ENCODE measurements at regions not wholly inside any gene's neighbourhood (a gene's known extent, or its start where the extent isn't known, plus 50 kb on each side); places are given as distances from the start of the nearest gene placed in this dataset.

DNA sequence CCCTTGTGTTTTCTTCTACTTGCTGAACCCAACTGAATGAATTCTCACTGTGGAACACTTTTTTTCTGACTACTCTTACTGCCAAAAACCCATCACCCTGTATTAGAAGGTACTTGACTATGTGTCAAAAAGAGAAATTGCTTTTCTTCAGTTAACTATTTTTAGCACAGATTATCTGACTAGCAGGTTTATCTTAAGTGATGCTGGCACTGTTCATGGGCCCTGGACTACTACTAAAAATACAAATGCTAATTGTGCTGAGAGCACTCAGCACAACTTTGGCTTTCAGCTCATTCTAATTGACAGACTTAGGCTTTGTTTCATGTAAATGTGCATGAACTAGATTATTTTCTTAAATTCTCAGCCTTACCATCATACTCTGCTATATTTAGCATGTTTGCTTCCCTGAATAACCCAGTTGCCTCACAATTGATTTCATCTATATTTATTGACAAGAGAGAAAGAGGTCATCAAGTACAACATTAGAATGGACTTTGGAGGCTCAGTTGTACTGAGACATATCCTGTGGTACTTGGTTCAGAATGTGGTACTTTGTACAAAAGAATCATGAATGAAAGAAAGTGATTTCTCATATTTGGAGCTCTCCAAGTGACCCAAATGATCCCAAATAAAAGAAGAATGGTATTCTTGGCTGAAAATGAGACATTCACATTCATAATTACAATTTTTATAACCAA lies 478.3 kb downstream of the KCNA4 start:
- intact Hi-C loops (cut with DNase I; ENCODE audit: low total_unique reads), result no loop called here
- Histone ChIP-seq H3K27me3 (no peaks in the 10 kb centered on the region), H3K4me1 (no peaks in the 10 kb centered on the region), H3K36me3 (ENCODE audit: low read depth, missing control alignments) (no peaks in the 10 kb centered on the region), H3K4me3 (no peak overlapping the region), H3K27ac (no peak overlapping the region), H3K9me3 (no peaks in the 10 kb centered on the region)
- no peak for DNase-seq
- TF ChIP-seq CTCF (IDR thresholded peaks at IDR 0.05) (no peak), POLR2A (IDR thresholded peaks at IDR 0.05) (no peak)

GRCh38 chr11:29534836-29535235 lies 482.0 kb downstream of the KCNA4 start:
- Histone ChIP-seq H3K27me3 (no peaks in the 10 kb centered on the region), H3K36me3 (ENCODE audit: low read depth, missing control alignments) (no peaks in the 10 kb centered on the region), H3K9me3 (no peaks in the 10 kb centered on the region), H3K4me3 (no peak overlapping the region), H3K4me1 (no peaks in the 10 kb centered on the region), H3K27ac (no peak overlapping the region)
- TF ChIP-seq CTCF (IDR thresholded peaks at IDR 0.05), result no peak
- TF ChIP-seq POLR2A (IDR thresholded peaks at IDR 0.05), result no peak
- intact Hi-C loops (cut with DNase I; ENCODE audit: low total_unique reads), result no loop called here
- DNase-seq, result no peak

GRCh38 chr11:29530961-29531360 lies 485.9 kb downstream of the KCNA4 start:
- Histone ChIP-seq H3K36me3 (ENCODE audit: low read depth, missing control alignments) (no peaks in the 10 kb centered on the region), H3K27ac (no peak overlapping the region), H3K27me3 (no peaks in the 10 kb centered on the region), H3K9me3 (no peaks in the 10 kb centered on the region), H3K4me3 (no peak overlapping the region), H3K4me1 (no peaks in the 10 kb centered on the region)
- intact Hi-C loops (cut with DNase I; ENCODE audit: low total_unique reads), result no loop called here
- TF ChIP-seq POLR2A (IDR thresholded peaks at IDR 0.05) (no peak), CTCF (IDR thresholded peaks at IDR 0.05) (no peak)
- DNase-seq, result no peak
- 55 to 56% methylated on average over 2 of the region's 2 CpGs for WGBS, 2 donors

DNA sequence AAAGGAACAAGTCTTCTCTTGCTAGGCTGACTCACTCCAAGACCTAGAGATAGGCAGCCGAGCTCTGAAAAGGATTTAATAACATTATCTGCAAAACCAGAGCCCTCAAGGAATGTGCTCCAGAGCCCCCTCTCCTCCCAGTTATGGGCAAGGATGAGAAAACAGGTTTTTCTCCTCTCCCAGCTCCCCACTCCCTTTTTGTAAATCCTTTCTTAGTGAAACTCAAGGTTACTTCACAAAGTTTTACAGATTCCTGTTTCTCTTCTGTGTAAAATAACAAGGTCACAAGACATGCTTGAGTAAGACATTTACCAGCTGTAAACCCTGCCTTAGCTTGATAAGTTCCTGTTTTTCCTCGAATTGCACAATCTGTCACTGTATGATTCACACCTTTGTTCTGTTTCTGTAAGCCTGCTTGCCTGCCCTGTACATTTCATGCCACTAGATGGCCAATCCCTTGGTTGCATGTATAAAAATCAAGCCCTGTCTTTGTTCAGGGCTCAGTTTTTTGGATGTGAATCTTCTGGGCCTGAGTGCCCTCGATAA lies 489.4 kb downstream of the KCNA4 start:
- 42 to 54% methylated on average over 3 of the region's 3 CpGs for WGBS, 2 donors
- H3K27ac ChIP-seq, result no peak overlapping the region
- no peak overlapping the region for H3K4me3 ChIP-seq
- H3K27me3 ChIP-seq, result no peaks in the 10 kb centered on the region
- TF ChIP-seq POLR2A (IDR thresholded peaks at IDR 0.05) (no peak), CTCF (IDR thresholded peaks at IDR 0.05) (peak in 2 of 3 experiments; percentile 23 to 29)
- no peaks in the 10 kb centered on the region for H3K9me3 ChIP-seq
- intact Hi-C loops (cut with DNase I; ENCODE audit: low total_unique reads), result no loop called here
- no peak for DNase-seq
- no peaks in the 10 kb centered on the region for H3K4me1 ChIP-seq
- no peaks in the 10 kb centered on the region for H3K36me3 ChIP-seq (ENCODE audit: low read depth, missing control alignments)
